ENCODE measurements at regions not wholly inside any gene's neighbourhood (a gene's known extent, or its start where the extent isn't known, plus 50 kb on each side); places are given as distances from the start of the nearest gene placed in this dataset.

DNA sequence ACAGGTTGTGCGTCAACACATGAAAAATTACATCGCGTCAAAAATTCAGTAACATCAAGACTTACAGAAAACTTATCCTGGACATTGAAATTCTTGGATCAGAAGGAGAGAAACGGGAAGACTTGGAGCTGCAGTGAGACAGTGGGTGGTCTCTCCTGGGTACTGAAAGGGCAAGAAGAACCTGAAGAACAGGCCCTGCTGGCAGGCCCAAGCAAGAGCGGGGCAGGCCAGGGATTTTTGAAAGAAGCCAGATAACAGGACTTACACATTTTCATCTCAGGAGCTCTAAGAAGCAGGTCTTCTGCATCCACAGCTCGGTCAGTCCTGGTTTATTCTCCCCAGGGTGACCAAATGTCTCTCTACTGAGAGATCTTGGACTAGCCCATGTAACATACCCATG, 466.5 kb upstream of the SOX5 start:
- TF ChIP-seq POLR2AphosphoS5 (IDR thresholded peaks at IDR 0.05) (no peak), POLR2A (IDR thresholded peaks at IDR 0.05) (no peak)

All from spleen (tissue), 3 donors.